Effector memory CD4-positive, alpha-beta T cell (primary cell): ENCODE measurements at regions not wholly inside any gene's neighbourhood (a gene's known extent, or its start where the extent isn't known, plus 50 kb on each side); places are given as distances from the start of the nearest gene placed in this dataset.

ENCODE experiments used
- DNase-seq, 3 donors: peaks; one replicate each; pipeline ENCODE4 v3.0.0-alpha.2; 2020
- H3K27ac ChIP-seq: 2 replicates; pipeline ENCODE4 v1.7.0; 2013; ENCODE audit warnings: mild to moderate bottlenecking, low read length, moderate library complexity; ENCODE audit not compliant: insufficient read depth, poor library complexity, severe bottlenecking
- H3K27me3 ChIP-seq: replicated peaks from 2 replicates; pipeline ENCODE4 v1.7.0; 2013; ENCODE audit warnings: mild to moderate bottlenecking, low read length; ENCODE audit not compliant: insufficient read depth, control insufficient read depth, poor library complexity, severe bottlenecking
- H3K36me3 ChIP-seq: 2 replicates; pipeline ENCODE4 v1.7.0; 2013; ENCODE audit warnings: mild to moderate bottlenecking, low read length, moderate library complexity; ENCODE audit not compliant: control insufficient read depth, insufficient read depth
- H3K4me1 ChIP-seq: 2 replicates; pipeline ENCODE4 v1.7.0; 2013; ENCODE audit warnings: low read length, mild to moderate bottlenecking; ENCODE audit not compliant: control insufficient read depth, insufficient read depth, poor library complexity, severe bottlenecking
- H3K4me3 ChIP-seq: 2 replicates; pipeline ENCODE4 v1.7.0; 2013; ENCODE audit warnings: low read length, low read depth, mild to moderate bottlenecking; ENCODE audit not compliant: insufficient read depth, poor library complexity, severe bottlenecking
- H3K9me3 ChIP-seq: 2 replicates; pipeline ENCODE4 v1.7.0; 2013; ENCODE audit warnings: mild to moderate bottlenecking, low read length, moderate library complexity; ENCODE audit not compliant: control insufficient read depth

GRCh38 chr2:144675731-144676130 is 155.8 kb upstream of the ZEB2 start:
- Histone ChIP-seq H3K9me3 (no peaks in the 10 kb centered on the region), H3K4me1 (no peaks in the 10 kb centered on the region), H3K27me3 (no peaks in the 10 kb centered on the region), H3K4me3 (no peak overlapping the region), H3K36me3 (no peaks in the 10 kb centered on the region), H3K27ac (no peak overlapping the region)
- no peak for DNase-seq

GRCh38 chr2:144675331-144675730 is 155.4 kb upstream of the ZEB2 start:
- H3K27me3 ChIP-seq = no peaks in the 10 kb centered on the region
- H3K9me3 ChIP-seq = no peaks in the 10 kb centered on the region
- no peak overlapping the region for H3K27ac ChIP-seq
- no peaks in the 10 kb centered on the region for H3K4me1 ChIP-seq
- DNase-seq = no peak
- H3K4me3 ChIP-seq = no peak overlapping the region
- no peaks in the 10 kb centered on the region for H3K36me3 ChIP-seq

GRCh38 chr2:144674071-144674470 is 154.2 kb upstream of the ZEB2 start:
- H3K9me3 ChIP-seq = no peaks in the 10 kb centered on the region
- no peak overlapping the region for H3K27ac ChIP-seq
- no peak overlapping the region for H3K4me3 ChIP-seq
- no peaks in the 10 kb centered on the region for H3K4me1 ChIP-seq
- no peaks in the 10 kb centered on the region for H3K27me3 ChIP-seq
- H3K36me3 ChIP-seq = no peaks in the 10 kb centered on the region
- DNase-seq = no peak

GRCh38 chr2:144673456-144673855 is 153.5 kb upstream of the ZEB2 start:
- Histone ChIP-seq H3K9me3 (no peaks in the 10 kb centered on the region), H3K4me3 (no peak overlapping the region), H3K36me3 (no peaks in the 10 kb centered on the region), H3K4me1 (no peaks in the 10 kb centered on the region), H3K27me3 (no peaks in the 10 kb centered on the region), H3K27ac (no peak overlapping the region)
- DNase-seq = no peak

GRCh38 chr2:144671695-144672455 is 152.0 kb upstream of the ZEB2 start:
- no peak for DNase-seq
- no peaks in the 10 kb centered on the region for H3K27me3 ChIP-seq
- no peaks in the 10 kb centered on the region for H3K4me1 ChIP-seq
- no peaks in the 10 kb centered on the region for H3K36me3 ChIP-seq
- no peak overlapping the region for H3K27ac ChIP-seq
- no peak overlapping the region for H3K4me3 ChIP-seq
- no peaks in the 10 kb centered on the region for H3K9me3 ChIP-seq

- Histone ChIP-seq H3K4me1 (no peaks in the 10 kb centered on the region), H3K27ac (no peak overlapping the region), H3K9me3 (no peaks in the 10 kb centered on the region), H3K4me3 (no peak overlapping the region), H3K36me3 (no peaks in the 10 kb centered on the region), H3K27me3 (no peaks in the 10 kb centered on the region)
- no peak for DNase-seq
Measured at GRCh38 chr2:144670738-144671137, 150.8 kb upstream of the ZEB2 start.

- Histone ChIP-seq H3K27me3 (no peaks in the 10 kb centered on the region), H3K9me3 (no peaks in the 10 kb centered on the region), H3K4me1 (no peaks in the 10 kb centered on the region), H3K4me3 (no peak overlapping the region), H3K36me3 (no peaks in the 10 kb centered on the region), H3K27ac (no peak overlapping the region)
- no peak for DNase-seq
Measured at GRCh38 chr2:144670080-144670479, 150.2 kb upstream of the ZEB2 start.

GRCh38 chr2:144669196-144669987 is 149.5 kb upstream of the ZEB2 start:
- no peaks in the 10 kb centered on the region for H3K36me3 ChIP-seq
- no peaks in the 10 kb centered on the region for H3K27me3 ChIP-seq
- DNase-seq = no peak
- H3K4me1 ChIP-seq = no peaks in the 10 kb centered on the region
- H3K4me3 ChIP-seq = no peak overlapping the region
- no peaks in the 10 kb centered on the region for H3K9me3 ChIP-seq
- no peak overlapping the region for H3K27ac ChIP-seq

GRCh38 chr2:144668493-144669110 is 148.7 kb upstream of the ZEB2 start:
- Histone ChIP-seq H3K27me3 (no peaks in the 10 kb centered on the region), H3K4me1 (no peaks in the 10 kb centered on the region), H3K4me3 (no peak overlapping the region), H3K9me3 (no peaks in the 10 kb centered on the region), H3K27ac (no peak overlapping the region), H3K36me3 (no peaks in the 10 kb centered on the region)
- DNase-seq = no peak

- Histone ChIP-seq H3K27ac (no peak overlapping the region), H3K4me3 (no peak overlapping the region), H3K4me1 (no peaks in the 10 kb centered on the region), H3K27me3 (no peaks in the 10 kb centered on the region), H3K9me3 (no peaks in the 10 kb centered on the region), H3K36me3 (no peaks in the 10 kb centered on the region)
- DNase-seq = no peak
Measured at GRCh38 chr2:144666032-144666431, 146.1 kb upstream of the ZEB2 start.
